WTC11 (cell line): ENCODE measurements at regions not wholly inside any gene's neighbourhood (a gene's known extent, or its start where the extent isn't known, plus 50 kb on each side); places are given as distances from the start of the nearest gene placed in this dataset.

ENCODE experiments used
- CREB1 ChIP-seq: sonication (generic); formaldehyde crosslinking; IDR thresholded peaks from 2 replicates; pipeline ENCODE4 v1.8.0; 2023; ENCODE audit warnings: mild to moderate bottlenecking, missing genetic modification reagents
- SP1 ChIP-seq: sonication (generic); formaldehyde crosslinking; conservative IDR thresholded peaks from 2 replicates; pipeline ENCODE4 v1.8.1; 2022; ENCODE audit warnings: missing genetic modification reagents
- TEAD4 ChIP-seq: sonication (generic); formaldehyde crosslinking; IDR thresholded peaks from 2 replicates; pipeline ENCODE4 v1.8.0; 2022; ENCODE audit warnings: mild to moderate bottlenecking, missing genetic modification reagents
- TF ChIP-seq, protein P1 (sequence below): sonication (generic); formaldehyde crosslinking; IDR thresholded peaks from 2 replicates; pipeline ENCODE4 v1.8.1; 2022; ENCODE audit warnings: low read depth, missing genetic modification reagents, borderline replicate concordance
- TF ChIP-seq, protein P2 (sequence below): fragments of 200-600 bp; IDR thresholded peaks from 2 replicates; pipeline ENCODE4 v1.8.0; 2022; ENCODE audit warnings: antibody characterized with exemption
- TF ChIP-seq, protein P3 (sequence below): sonication (generic); formaldehyde crosslinking; IDR thresholded peaks from 2 replicates; pipeline ENCODE4 v1.8.0; 2022; ENCODE audit warnings: mild to moderate bottlenecking, missing genetic modification reagents

DNA sequence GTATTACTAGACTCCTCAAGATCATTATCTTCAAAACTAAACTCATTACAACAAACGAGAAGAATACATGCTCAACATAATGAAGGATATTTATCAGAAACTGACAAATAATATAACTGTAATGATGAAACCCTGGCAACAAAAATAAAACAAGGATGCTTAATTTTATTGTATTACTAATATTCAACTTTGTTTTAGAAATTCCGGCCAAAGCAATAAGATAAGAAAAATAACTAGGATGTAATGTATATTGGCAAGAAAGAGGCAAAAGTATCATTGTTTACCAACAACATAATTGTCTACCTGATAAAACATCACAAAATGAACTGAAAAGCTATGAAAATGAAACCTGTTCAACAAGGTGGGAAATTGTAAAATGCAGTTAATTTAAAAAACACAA is 588.3 kb upstream of the ZFHX3 start:
- TF ChIP-seq TEAD4 (CRISPR knock-in tag), result no peak
- TF ChIP-seq, protein P1, sequence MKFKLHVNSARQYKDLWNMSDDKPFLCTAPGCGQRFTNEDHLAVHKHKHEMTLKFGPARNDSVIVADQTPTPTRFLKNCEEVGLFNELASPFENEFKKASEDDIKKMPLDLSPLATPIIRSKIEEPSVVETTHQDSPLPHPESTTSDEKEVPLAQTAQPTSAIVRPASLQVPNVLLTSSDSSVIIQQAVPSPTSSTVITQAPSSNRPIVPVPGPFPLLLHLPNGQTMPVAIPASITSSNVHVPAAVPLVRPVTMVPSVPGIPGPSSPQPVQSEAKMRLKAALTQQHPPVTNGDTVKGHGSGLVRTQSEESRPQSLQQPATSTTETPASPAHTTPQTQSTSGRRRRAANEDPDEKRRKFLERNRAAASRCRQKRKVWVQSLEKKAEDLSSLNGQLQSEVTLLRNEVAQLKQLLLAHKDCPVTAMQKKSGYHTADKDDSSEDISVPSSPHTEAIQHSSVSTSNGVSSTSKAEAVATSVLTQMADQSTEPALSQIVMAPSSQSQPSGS (CRISPR knock-in tag), result no peak
- TF ChIP-seq, protein P2, sequence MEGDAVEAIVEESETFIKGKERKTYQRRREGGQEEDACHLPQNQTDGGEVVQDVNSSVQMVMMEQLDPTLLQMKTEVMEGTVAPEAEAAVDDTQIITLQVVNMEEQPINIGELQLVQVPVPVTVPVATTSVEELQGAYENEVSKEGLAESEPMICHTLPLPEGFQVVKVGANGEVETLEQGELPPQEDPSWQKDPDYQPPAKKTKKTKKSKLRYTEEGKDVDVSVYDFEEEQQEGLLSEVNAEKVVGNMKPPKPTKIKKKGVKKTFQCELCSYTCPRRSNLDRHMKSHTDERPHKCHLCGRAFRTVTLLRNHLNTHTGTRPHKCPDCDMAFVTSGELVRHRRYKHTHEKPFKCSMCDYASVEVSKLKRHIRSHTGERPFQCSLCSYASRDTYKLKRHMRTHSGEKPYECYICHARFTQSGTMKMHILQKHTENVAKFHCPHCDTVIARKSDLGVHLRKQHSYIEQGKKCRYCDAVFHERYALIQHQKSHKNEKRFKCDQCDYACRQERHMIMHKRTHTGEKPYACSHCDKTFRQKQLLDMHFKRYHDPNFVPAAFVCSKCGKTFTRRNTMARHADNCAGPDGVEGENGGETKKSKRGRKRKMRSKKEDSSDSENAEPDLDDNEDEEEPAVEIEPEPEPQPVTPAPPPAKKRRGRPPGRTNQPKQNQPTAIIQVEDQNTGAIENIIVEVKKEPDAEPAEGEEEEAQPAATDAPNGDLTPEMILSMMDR, result no peak
- TF ChIP-seq, protein P3, sequence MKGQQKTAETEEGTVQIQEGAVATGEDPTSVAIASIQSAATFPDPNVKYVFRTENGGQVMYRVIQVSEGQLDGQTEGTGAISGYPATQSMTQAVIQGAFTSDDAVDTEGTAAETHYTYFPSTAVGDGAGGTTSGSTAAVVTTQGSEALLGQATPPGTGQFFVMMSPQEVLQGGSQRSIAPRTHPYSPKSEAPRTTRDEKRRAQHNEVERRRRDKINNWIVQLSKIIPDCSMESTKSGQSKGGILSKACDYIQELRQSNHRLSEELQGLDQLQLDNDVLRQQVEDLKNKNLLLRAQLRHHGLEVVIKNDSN, result no peak
- no peak for TF ChIP-seq SP1 (CRISPR knock-in tag)
- no peak for TF ChIP-seq CREB1 (CRISPR knock-in tag)
